HUES6 (cell line): ENCODE measurements at regions not wholly inside any gene's neighbourhood (a gene's known extent, or its start where the extent isn't known, plus 50 kb on each side); places are given as distances from the start of the nearest gene placed in this dataset.

ENCODE experiments used
- H3K27ac ChIP-seq: 2 replicates; pipeline ENCODE4 v1.7.0; 2013; ENCODE audit warnings: low read depth, mild to moderate bottlenecking, low read length, inconsistent platforms
- H3K27me3 ChIP-seq: 2 replicates; pipeline ENCODE4 v1.6.1; 2013; ENCODE audit warnings: low read length; ENCODE audit not compliant: control insufficient read depth, insufficient read depth
- H3K36me3 ChIP-seq: 2 replicates; pipeline ENCODE4 v1.6.1; 2013; ENCODE audit warnings: low read length; ENCODE audit not compliant: control insufficient read depth, insufficient read depth
- H3K4me1 ChIP-seq: 2 replicates; pipeline ENCODE4 v1.6.1; 2013; ENCODE audit warnings: low read length; ENCODE audit not compliant: control insufficient read depth, insufficient read depth
- H3K4me3 ChIP-seq: 2 replicates; pipeline ENCODE4 v1.5.1; 2013; ENCODE audit warnings: low read depth, low read length
- H3K9ac ChIP-seq: one replicate; pipeline ENCODE4 v1.6.1; 2013; ENCODE audit warnings: mild to moderate bottlenecking, low read length
- H3K9me3 ChIP-seq: 2 replicates; pipeline ENCODE4 v1.6.1; 2013; ENCODE audit warnings: low read depth, low read length; ENCODE audit not compliant: control insufficient read depth, insufficient read depth

DNA sequence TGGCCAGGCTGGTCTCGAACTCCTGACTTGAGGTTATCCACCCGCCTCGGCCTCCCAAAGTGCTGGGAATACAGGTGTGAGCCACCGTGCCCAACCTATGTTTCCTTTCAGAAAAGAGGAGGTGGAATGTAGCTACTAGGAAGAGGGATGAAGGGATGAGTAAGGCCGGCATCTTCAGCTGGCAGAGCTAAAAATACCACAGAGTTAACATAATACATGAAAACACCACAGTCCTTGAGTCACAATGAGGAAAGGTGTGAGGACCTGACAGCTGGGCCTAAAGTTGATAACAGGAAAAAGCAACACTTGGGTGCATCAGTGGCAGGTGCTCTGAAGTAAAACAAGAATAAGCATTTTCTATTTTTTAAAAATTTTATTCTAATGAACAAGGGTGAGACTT is 392.2 kb downstream of the DIPK2A start:
- Histone ChIP-seq H3K27me3 (no peaks in the 10 kb centered on the region), H3K4me1 (no peaks in the 10 kb centered on the region), H3K36me3 (no peaks in the 10 kb centered on the region), H3K9me3 (peaks cover 20% of the 10 kb centered on the region), H3K4me3 (no peak overlapping the region), H3K27ac (no peak overlapping the region), H3K9ac (no peak overlapping the region)

DNA sequence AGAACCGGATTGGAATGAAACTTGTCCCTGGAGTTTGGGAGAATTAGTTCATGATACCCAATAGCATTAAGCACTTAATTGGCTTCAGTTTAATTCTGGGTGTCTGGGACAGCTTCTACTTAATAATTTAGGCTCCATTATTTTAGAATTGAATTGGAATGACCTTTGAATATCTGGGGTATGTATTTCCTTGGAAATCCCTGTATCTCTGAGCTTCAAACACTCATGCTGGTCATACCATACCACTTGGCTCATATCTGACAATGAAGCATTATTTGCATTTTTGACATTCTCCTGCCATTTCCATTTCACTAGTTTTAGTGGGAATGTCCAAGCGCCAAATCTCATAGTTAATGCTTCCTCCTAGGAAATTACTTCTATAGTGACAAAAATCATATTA is 393.1 kb downstream of the DIPK2A start:
- Histone ChIP-seq H3K4me1 (no peaks in the 10 kb centered on the region), H3K4me3 (no peak overlapping the region), H3K36me3 (no peaks in the 10 kb centered on the region), H3K27ac (no peak overlapping the region), H3K9me3 (peaks cover 25% of the 10 kb centered on the region), H3K9ac (no peak overlapping the region), H3K27me3 (no peaks in the 10 kb centered on the region)

DNA sequence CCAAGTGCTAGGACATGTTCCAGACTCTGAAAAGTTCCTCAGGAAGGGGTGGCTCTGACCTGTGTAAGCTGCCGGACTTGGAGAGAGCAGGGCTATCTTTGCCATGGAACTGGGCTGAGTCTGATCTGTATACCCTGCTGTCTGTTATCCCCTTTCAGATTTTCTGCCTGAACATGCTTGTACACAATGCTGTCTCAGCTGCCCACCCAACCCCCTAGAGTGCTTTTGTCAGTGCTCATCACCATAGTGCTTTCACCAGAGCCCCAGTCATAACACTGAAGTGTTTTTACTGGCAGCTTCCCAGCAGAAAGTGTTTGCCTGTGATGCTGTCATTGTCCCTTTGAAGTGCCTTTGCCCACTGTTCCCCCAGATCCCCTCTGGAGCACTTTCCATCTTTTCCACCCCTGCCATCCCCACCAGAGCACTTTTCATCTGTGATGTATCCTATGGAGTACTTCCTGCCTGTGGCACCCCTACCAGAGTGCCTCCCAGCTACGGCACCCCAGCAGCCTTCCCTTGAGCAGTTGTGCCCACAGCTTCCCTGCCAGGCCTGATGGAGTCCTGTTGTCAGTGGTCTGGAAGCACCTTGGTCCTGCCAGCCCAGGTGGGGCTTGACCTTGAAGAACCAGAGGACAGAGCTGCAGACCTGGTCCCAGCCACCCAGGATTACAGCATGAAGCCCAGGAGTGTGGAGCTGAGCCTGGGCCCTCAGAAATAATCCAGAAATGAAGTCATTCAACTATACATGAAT is 397.7 kb downstream of the DIPK2A start:
- H3K27me3 ChIP-seq = no peaks in the 10 kb centered on the region
- H3K9ac ChIP-seq = no peak overlapping the region
- H3K4me3 ChIP-seq = no peak overlapping the region
- no peaks in the 10 kb centered on the region for H3K4me1 ChIP-seq
- peaks cover 25% of the 10 kb centered on the region for H3K9me3 ChIP-seq
- no peak overlapping the region for H3K27ac ChIP-seq
- H3K36me3 ChIP-seq = no peaks in the 10 kb centered on the region

DNA sequence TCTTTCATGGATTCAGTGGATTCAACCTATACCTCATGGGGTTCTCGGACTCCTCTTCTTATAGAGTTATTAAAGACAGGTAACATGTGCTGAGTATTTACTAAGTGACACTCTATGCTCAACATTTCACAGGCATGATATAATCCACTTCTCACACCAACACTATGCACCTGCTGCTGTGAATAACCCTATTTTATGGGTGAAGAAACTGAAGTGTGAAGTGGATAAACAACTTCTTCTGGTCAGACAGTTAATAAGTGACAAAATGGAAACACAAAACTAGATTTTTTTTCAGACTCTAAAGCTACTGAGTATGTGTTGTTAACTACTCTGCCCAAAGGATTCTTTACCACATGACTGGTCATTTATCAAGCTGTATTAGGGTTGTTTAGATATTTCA is 403.5 kb downstream of the DIPK2A start:
- Histone ChIP-seq H3K4me1 (no peaks in the 10 kb centered on the region), H3K9me3 (no peaks in the 10 kb centered on the region), H3K4me3 (no peak overlapping the region), H3K27me3 (no peaks in the 10 kb centered on the region), H3K36me3 (no peaks in the 10 kb centered on the region), H3K9ac (no peak overlapping the region), H3K27ac (no peak overlapping the region)

DNA sequence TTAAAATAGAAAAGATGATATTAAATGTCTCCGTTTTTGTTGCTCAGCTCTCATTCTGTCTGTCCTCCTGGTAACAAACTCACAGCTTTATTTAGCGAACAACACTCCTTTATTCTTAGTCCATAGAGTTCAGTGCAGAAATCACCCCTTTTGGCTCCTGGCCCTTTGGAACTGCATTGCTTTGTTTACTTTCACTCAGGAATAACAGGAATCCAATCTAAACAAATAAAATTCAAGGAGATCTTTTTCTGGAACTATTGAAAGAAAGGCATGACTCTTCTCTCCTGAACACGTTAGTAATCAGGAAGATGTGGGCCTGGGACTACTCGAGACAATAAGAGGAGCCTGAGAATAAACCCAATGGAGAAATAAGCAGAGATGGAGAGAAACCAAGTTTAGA is 409.2 kb downstream of the DIPK2A start:
- Histone ChIP-seq H3K9me3 (no peaks in the 10 kb centered on the region), H3K27me3 (no peaks in the 10 kb centered on the region), H3K4me1 (peaks cover 10% of the 10 kb centered on the region), H3K4me3 (no peak overlapping the region), H3K9ac (no peak overlapping the region), H3K36me3 (no peaks in the 10 kb centered on the region), H3K27ac (no peak overlapping the region)

DNA sequence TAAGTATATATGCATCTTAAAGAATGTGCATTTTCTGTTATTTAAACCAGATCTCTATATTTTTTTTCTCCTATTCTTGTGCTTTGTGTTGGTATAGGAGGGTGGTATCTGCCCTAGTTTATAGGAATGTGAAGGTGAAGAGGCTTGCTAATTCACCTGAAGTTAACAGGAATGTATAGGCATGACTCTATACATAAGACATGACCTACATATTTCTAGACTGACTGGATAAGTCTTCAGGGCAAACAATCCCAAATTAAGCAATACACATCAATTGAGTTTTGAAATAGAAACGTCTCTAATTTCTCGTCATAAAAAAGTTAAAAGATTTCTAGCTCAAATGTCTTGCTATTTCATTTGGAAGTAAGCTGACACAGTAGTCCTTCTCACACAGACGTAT is 410.0 kb downstream of the DIPK2A start:
- Histone ChIP-seq H3K9me3 (no peaks in the 10 kb centered on the region), H3K27me3 (no peaks in the 10 kb centered on the region), H3K4me3 (no peak overlapping the region), H3K4me1 (peaks cover 10% of the 10 kb centered on the region), H3K9ac (no peak overlapping the region), H3K27ac (no peak overlapping the region), H3K36me3 (no peaks in the 10 kb centered on the region)

DNA sequence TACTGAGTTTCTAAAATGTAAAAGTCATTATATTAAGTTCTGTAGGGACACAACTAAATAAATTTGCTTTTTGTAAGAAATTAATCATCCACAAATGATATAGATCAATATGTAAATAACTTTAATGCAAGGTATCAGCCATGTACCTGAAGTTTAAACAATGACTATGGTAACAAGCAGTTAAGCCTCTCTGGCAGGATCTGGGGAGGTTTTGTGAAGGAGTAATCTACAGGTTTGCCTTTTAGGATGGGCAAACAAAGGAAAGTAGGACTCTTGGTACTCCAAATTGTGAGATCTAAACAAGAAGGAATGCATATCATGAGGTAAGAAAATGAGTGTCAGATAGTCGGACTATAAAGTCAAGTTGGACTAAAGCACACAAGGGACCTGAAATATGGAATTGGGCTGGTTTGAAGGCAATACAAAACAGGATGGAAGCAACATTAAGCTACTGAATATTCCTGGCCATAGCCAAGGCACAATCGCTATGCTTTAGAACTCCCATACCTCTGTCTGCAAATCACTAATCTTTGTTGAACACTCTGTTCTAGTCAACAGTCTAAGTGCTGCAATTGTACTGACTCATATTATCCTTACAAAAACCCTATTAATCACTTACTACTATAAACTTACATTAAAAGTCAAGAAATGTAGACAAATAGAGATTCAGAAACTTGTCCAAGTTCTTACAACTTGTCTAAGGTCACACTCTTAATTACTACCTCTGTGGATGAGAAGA is 412.8 kb downstream of the DIPK2A start:
- Histone ChIP-seq H3K9me3 (no peaks in the 10 kb centered on the region), H3K4me3 (no peak overlapping the region), H3K4me1 (peaks cover 10% of the 10 kb centered on the region), H3K27me3 (no peaks in the 10 kb centered on the region), H3K27ac (no peak overlapping the region), H3K9ac (no peak overlapping the region), H3K36me3 (no peaks in the 10 kb centered on the region)

DNA sequence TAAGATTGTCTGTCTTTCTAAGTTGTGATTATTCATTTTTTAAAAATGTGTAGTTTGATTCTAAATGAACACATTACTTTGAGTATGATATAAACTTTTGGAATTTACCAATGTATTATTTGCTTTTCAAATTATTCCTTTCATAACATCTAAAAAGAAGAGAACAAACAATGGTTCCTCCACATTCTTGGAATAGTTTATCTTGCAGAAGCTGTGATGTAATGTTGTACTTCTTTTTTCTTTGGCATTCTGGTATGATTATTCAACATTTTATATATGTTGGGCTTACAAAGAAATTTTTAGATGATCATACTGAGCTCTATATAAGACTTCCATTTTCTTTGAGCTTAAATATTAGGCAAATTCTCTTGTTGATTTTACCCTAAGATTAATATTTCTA is 419.2 kb downstream of the DIPK2A start:
- no peaks in the 10 kb centered on the region for H3K27me3 ChIP-seq
- no peaks in the 10 kb centered on the region for H3K4me1 ChIP-seq
- H3K36me3 ChIP-seq = no peaks in the 10 kb centered on the region
- H3K27ac ChIP-seq = no peak overlapping the region
- no peak overlapping the region for H3K4me3 ChIP-seq
- H3K9ac ChIP-seq = no peak overlapping the region
- H3K9me3 ChIP-seq = no peaks in the 10 kb centered on the region

DNA sequence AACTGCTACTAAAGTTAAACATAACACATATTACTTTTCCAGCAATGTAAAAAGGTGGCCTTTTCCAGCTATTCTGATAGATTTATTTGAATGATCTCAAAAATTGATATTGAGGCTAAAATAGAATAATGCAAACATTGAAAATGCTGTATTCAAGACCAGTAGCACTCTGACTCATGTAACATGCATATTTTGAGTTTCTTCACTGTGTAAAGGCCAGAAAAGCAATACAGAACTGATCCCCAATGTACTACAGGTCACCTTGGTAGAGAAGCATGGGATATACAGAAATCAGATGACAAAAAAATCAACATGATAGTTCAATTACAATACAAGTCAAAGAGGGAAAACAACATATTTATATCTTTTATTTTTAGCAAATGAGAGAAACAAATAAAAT is 419.6 kb downstream of the DIPK2A start:
- Histone ChIP-seq H3K9me3 (no peaks in the 10 kb centered on the region), H3K9ac (no peak overlapping the region), H3K27me3 (no peaks in the 10 kb centered on the region), H3K4me1 (no peaks in the 10 kb centered on the region), H3K27ac (no peak overlapping the region), H3K4me3 (no peak overlapping the region), H3K36me3 (no peaks in the 10 kb centered on the region)

DNA sequence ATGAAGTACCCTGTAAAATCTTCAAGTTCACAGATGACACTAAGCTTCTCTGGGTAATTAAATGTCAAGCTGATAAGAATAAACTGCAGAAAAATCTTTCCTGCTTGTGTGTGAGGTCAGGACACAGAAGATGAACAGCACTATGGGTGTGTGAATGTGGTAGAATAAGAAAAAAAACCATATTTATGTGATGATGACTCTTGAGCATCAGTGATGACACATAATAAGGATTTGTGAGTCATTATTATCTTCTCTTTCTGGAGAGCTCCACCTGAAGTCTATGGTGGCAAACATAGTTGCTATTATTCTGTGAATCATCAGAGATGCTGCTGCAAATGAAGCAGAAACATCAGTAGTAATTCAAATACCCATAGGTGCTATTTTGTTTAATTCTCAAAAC is 422.4 kb downstream of the DIPK2A start:
- Histone ChIP-seq H3K36me3 (no peaks in the 10 kb centered on the region), H3K4me1 (no peaks in the 10 kb centered on the region), H3K4me3 (no peak overlapping the region), H3K9ac (no peak overlapping the region), H3K27me3 (no peaks in the 10 kb centered on the region), H3K9me3 (no peaks in the 10 kb centered on the region; the same call in 1 of the 2 replicates), H3K27ac (no peak overlapping the region)

DNA sequence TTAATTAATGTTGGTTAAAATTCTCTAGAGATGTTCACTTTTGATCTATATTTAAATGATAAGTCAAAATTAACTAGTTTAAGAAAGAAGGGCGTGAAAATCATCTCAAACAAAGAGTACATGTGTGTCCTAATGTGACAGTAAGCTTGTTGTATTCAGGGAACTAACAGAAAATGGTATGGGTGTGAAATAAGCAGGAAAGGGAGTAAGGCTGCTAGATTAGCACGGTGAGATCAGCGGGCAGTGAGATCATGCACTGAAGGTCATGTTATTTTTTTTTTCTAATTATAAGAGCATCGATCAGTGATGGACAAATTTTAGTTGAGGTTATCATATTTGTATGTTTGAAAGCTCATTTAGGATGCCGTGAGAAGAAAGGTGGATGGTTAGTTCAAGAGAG is 430.8 kb downstream of the DIPK2A start:
- no peaks in the 10 kb centered on the region for H3K36me3 ChIP-seq
- H3K9ac ChIP-seq = no peak overlapping the region
- H3K4me3 ChIP-seq = no peak overlapping the region
- no peaks in the 10 kb centered on the region for H3K27me3 ChIP-seq
- no peaks in the 10 kb centered on the region; the same call in 1 of the 2 replicates for H3K9me3 ChIP-seq
- no peaks in the 10 kb centered on the region for H3K4me1 ChIP-seq
- no peak overlapping the region for H3K27ac ChIP-seq
